Ovary (tissue), 7 donors: ENCODE measurements at regions not wholly inside any gene's neighbourhood (a gene's known extent, or its start where the extent isn't known, plus 50 kb on each side); places are given as distances from the start of the nearest gene placed in this dataset.

Experiments
- DNase-seq, 5 donors: peaks; one replicate each; pipeline ENCODE4 v3.0.0-alpha.2; 2019 to 2020
- H3K27ac ChIP-seq, 2 donors: fragments of 200-600 bp; one replicate each; pipeline versions ENCODE4 v1.5.1 to v1.8.0; 2019 to 2022
- H3K27me3 ChIP-seq: fragments of 200-600 bp; one replicate; pipeline ENCODE4 v1.8.0; 2022
- H3K36me3 ChIP-seq: fragments of 200-600 bp; sonication (generic); one replicate; pipeline ENCODE4 v1.5.1; 2019
- H3K4me1 ChIP-seq: one replicate; pipeline ENCODE4 v1.8.1; 2013; ENCODE audit warnings: mild to moderate bottlenecking, moderate library complexity; ENCODE audit not compliant: insufficient read depth
- H3K4me3 ChIP-seq: fragments of 200-600 bp; sonication (generic); one replicate; pipeline ENCODE4 v1.5.1; 2017
- H3K9me3 ChIP-seq, 2 donors: fragments of 200-600 bp in 1 of 2; sonication (generic) in 1 of 2; one replicate each; pipeline versions ENCODE4 v1.5.1 to v1.8.1; 2013 to 2019; ENCODE audit warnings: mild to moderate bottlenecking in 1 of 2, moderate library complexity in 1 of 2
- CTCF ChIP-seq, 3 donors: fragments of 450-650 bp in 2 of 3; fragments of 200-600 bp in 1 of 3; IDR thresholded peaks; one replicate each; pipeline versions ENCODE4 v1.5.1 to v1.8.0; 2016 to 2022; ENCODE audit warnings: antibody characterized with exemption in 3 of 3, mild to moderate bottlenecking in 1 of 3
- EP300 ChIP-seq: sonication (generic); formaldehyde crosslinking; IDR thresholded peaks from one replicate; pipeline ENCODE4 v1.6.1; 2017; ENCODE audit warnings: antibody characterized with exemption
- POLR2A ChIP-seq: fragments of 450-650 bp; IDR thresholded peaks from one replicate; pipeline ENCODE4 v1.6.1; 2017; ENCODE audit warnings: antibody characterized with exemption, mild to moderate bottlenecking, moderate library complexity
- WGBS, 3 donors: extraction: QIAGEN DNeasy Blood & Tissue Kit in 1 of 3; methylation state at CpG; one replicate each; pipeline versions ENCODE4 v1.1.5 to v1.1.7; 2013 to 2017; 5-methylcytosine and 5-hydroxymethylcytosine counted together
- intact Hi-C, 4 donors: fragments of 100-400 bp; cut with DNase I; formaldehyde crosslinking; loops; one replicate each; pipeline versions ENCODE4 v1.11.0 to v1.15.1; 2022 to 2023
- donor health status: DM: no; HTN: no; CAD: no; lungs with moderate emphysema.
- donor health status: DM: no; HTN: no; CAD: no.
- donor health status: Bipolar disorder and iron deficiency.
- donor health status: DM: no; HTN: no; CAD: no.
- donor health status: DM: yes; HTN: yes; CAD: no.

DNA sequence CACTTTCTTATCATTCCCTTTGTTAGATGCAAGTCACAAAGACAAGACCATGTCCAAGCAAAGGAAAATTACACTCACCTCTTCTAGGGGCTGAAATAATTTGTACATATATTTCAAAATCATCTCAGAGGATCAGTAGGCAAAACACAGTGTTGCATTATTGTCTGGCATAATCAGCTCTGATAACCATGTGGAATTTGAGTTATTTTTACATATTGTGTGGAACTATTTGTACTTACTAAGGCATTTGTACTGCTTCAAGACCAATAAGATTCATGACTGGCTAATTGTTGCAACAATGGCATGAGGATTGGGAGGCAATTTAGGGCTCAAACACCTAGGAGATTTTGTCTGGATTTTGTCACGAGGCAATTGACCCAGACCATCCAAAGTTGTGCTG lies 1716.4 kb downstream of the BRINP3 start:
- Histone ChIP-seq H3K27ac (no peak overlapping the region), H3K9me3 (no peaks in the 10 kb centered on the region), H3K4me3 (no peak overlapping the region), H3K36me3 (no peaks in the 10 kb centered on the region), H3K27me3 (no peaks in the 10 kb centered on the region), H3K4me1 (no peaks in the 10 kb centered on the region)
- no peak for DNase-seq
- intact Hi-C loops: no loop called here
- 54 to 80% (median 58%) methylated on average over 1 of the region's 1 CpG for WGBS, 3 donors
- TF ChIP-seq POLR2A (no peak), CTCF (IDR thresholded peaks at IDR 0.05) (no peak), EP300 (no peak)

GRCh38 chr1:188762166-188762743 lies 1715.4 kb downstream of the BRINP3 start:
- Histone ChIP-seq H3K36me3 (no peaks in the 10 kb centered on the region), H3K27ac (no peak overlapping the region), H3K27me3 (no peaks in the 10 kb centered on the region), H3K4me3 (no peak overlapping the region), H3K4me1 (no peaks in the 10 kb centered on the region), H3K9me3 (no peaks in the 10 kb centered on the region)
- WGBS, 3 donors: 41 to 60% (median 49%) methylated on average over 2 of the region's 2 CpGs
- DNase-seq: no peak
- no peak for TF ChIP-seq EP300
- TF ChIP-seq CTCF (IDR thresholded peaks at IDR 0.05): no peak
- TF ChIP-seq POLR2A: no peak
- intact Hi-C loops: no loop called here

DNA sequence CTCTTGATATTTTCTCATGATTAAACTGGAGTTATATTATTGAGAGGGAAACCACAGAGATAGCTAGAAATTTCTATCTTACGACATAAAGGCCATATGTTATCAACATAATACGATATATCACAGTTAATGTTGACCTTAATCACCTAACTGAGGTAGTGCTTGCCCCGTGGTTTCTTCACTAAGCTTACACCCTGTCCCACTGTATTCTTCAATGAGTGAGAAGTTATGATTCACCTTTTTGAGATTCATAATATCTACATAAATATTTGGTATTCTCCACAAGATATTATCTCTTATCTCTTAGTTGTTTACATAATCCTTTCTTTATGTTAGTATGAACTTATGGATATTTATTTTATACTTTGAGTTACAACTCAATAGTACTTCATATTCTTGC lies 1714.1 kb downstream of the BRINP3 start:
- Histone ChIP-seq H3K4me3 (no peak overlapping the region), H3K9me3 (no peaks in the 10 kb centered on the region), H3K36me3 (no peaks in the 10 kb centered on the region), H3K4me1 (no peaks in the 10 kb centered on the region), H3K27me3 (no peaks in the 10 kb centered on the region), H3K27ac (no peak overlapping the region)
- TF ChIP-seq POLR2A: no peak
- TF ChIP-seq EP300: no peak
- TF ChIP-seq CTCF (IDR thresholded peaks at IDR 0.05): no peak
- intact Hi-C loops: no loop called here
- WGBS, 3 donors: 75 to 82% (median 82%) methylated on average over 3 of the region's 3 CpGs
- DNase-seq: no peak

DNA sequence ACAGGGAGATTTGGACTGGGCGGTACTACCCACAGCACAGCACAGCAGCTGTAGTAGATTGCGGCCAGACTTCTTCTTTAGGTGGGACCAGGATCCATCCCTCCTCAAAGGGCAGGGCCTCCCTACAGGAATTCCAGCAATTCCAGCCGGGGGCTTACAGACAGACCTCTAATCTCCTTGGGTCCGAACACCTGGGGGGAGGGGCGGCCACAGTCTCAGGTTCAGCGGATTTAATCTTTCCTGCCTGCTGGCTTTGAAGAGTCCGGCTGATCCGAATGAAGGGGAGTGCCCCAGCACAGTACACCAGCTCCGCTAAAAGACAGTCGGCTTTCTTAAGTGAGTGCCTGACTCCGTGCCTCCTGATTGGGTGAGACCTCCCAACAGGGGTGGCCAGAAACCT lies 1708.5 kb downstream of the BRINP3 start:
- no peaks in the 10 kb centered on the region for H3K36me3 ChIP-seq
- no peaks in the 10 kb centered on the region for H3K4me1 ChIP-seq
- H3K27me3 ChIP-seq: no peaks in the 10 kb centered on the region
- 88 to 89% (median 89%) methylated on average over 11 of the region's 11 CpGs for WGBS, 3 donors
- H3K27ac ChIP-seq: no peak overlapping the region
- H3K9me3 ChIP-seq: no peaks in the 10 kb centered on the region
- no peak for DNase-seq
- no peak for TF ChIP-seq EP300
- no peak for TF ChIP-seq POLR2A
- no peak for TF ChIP-seq CTCF (IDR thresholded peaks at IDR 0.05)
- H3K4me3 ChIP-seq: no peak overlapping the region
- intact Hi-C loops: no loop called here
